ENCODE measurements at regions not wholly inside any gene's neighbourhood (a gene's known extent, or its start where the extent isn't known, plus 50 kb on each side); places are given as distances from the start of the nearest gene placed in this dataset.
A peak's percentile ranks its signal among the peaks of the same experiment; 100 is the strongest.

- no peaks in the 10 kb centered on the region for H3K9me3 ChIP-seq
- DNase-seq (ENCODE audit: low spot score), result no peak
- no peak for ATAC-seq (ENCODE audit: insufficient number of reproducible peaks, low FRiP score, low read depth)
- no peaks in the 10 kb centered on the region for H3K27me3 ChIP-seq (replicated peaks; ENCODE audit: insufficient read depth)
- no peaks in the 10 kb centered on the region for H3K4me1 ChIP-seq (ENCODE audit: control insufficient read depth in 1 of 2, low read depth in 2 of 2)
- TF ChIP-seq CTCF (IDR thresholded peaks at IDR 0.05), result no peak
- no peak overlapping the region for H3K4me3 ChIP-seq
- no peak overlapping the region for H3K27ac ChIP-seq
- H3K36me3 ChIP-seq, result no peaks in the 10 kb centered on the region
Measured at GRCh38 chr18:37796823-37797349, 231.3 kb upstream of the CELF4 start.

GRCh38 chr18:37787452-37787851 lies 221.9 kb upstream of the CELF4 start:
- no peak for TF ChIP-seq CTCF (IDR thresholded peaks at IDR 0.05)
- H3K36me3 ChIP-seq, result no peaks in the 10 kb centered on the region
- DNase-seq (ENCODE audit: low spot score) (no peak), ATAC-seq (ENCODE audit: insufficient number of reproducible peaks, low FRiP score, low read depth) (no peak)
- no peak overlapping the region for H3K4me3 ChIP-seq
- H3K27me3 ChIP-seq (replicated peaks; ENCODE audit: insufficient read depth), result no peaks in the 10 kb centered on the region
- H3K9me3 ChIP-seq, result no peaks in the 10 kb centered on the region
- H3K27ac ChIP-seq, result no peak overlapping the region
- H3K4me1 ChIP-seq (ENCODE audit: control insufficient read depth in 1 of 2, low read depth in 2 of 2), result no peaks in the 10 kb centered on the region

- Histone ChIP-seq H3K27ac (no peak overlapping the region), H3K36me3 (no peaks in the 10 kb centered on the region), H3K27me3 (replicated peaks; ENCODE audit: insufficient read depth) (no peaks in the 10 kb centered on the region), H3K4me1 (ENCODE audit: control insufficient read depth in 1 of 2, low read depth in 2 of 2) (no peaks in the 10 kb centered on the region), H3K4me3 (no peak overlapping the region), H3K9me3 (no peaks in the 10 kb centered on the region)
- TF ChIP-seq CTCF (IDR thresholded peaks at IDR 0.05), result no peak
- DNase-seq (ENCODE audit: low spot score) (no peak), ATAC-seq (ENCODE audit: insufficient number of reproducible peaks, low FRiP score, low read depth) (no peak)
Measured at GRCh38 chr18:37783771-37784170, 218.2 kb upstream of the CELF4 start.

GRCh38 chr18:37779220-37779619 lies 213.6 kb upstream of the CELF4 start:
- Histone ChIP-seq H3K27ac (no peak overlapping the region), H3K4me3 (no peak overlapping the region), H3K27me3 (replicated peaks; ENCODE audit: insufficient read depth) (no peaks in the 10 kb centered on the region), H3K4me1 (ENCODE audit: control insufficient read depth in 1 of 2, low read depth in 2 of 2) (no peaks in the 10 kb centered on the region), H3K36me3 (no peaks in the 10 kb centered on the region), H3K9me3 (no peaks in the 10 kb centered on the region)
- no peak for DNase-seq (ENCODE audit: low spot score)
- ATAC-seq (ENCODE audit: insufficient number of reproducible peaks, low FRiP score, low read depth), result no peak
- TF ChIP-seq CTCF (IDR thresholded peaks at IDR 0.05), result no peak

GRCh38 chr18:37778417-37779165 lies 213.0 kb upstream of the CELF4 start:
- Histone ChIP-seq H3K36me3 (no peaks in the 10 kb centered on the region), H3K4me3 (no peak overlapping the region), H3K27ac (no peak overlapping the region), H3K4me1 (ENCODE audit: control insufficient read depth in 1 of 2, low read depth in 2 of 2) (no peaks in the 10 kb centered on the region), H3K27me3 (replicated peaks; ENCODE audit: insufficient read depth) (no peaks in the 10 kb centered on the region), H3K9me3 (no peaks in the 10 kb centered on the region)
- peak; percentile 31 for TF ChIP-seq CTCF (IDR thresholded peaks at IDR 0.05)
- DNase-seq (ENCODE audit: low spot score) (no peak), ATAC-seq (ENCODE audit: insufficient number of reproducible peaks, low FRiP score, low read depth) (no peak)
